GM13977 (cell line): ENCODE measurements at regions not wholly inside any gene's neighbourhood (a gene's known extent, or its start where the extent isn't known, plus 50 kb on each side); places are given as distances from the start of the nearest gene placed in this dataset.
"Not testable (repeated sequence)": the region's sequence is repeated elsewhere in the genome, so short reads cannot be mapped to it uniquely, and the experiment has no call there.

ENCODE experiments used
- DNase-seq: peaks from one replicate; pipeline ENCODE4 v3.0.0; 2012; ENCODE audit warnings: low spot score
- in situ Hi-C: fragments of 300-500 bp; cut with MboI; formaldehyde crosslinking; loops from one replicate; pipeline ENCODE4 v1.12.0; 2022; ENCODE audit warnings: low sequenced_read_pairs, low pct_unique_long_range_greater_than_20kb, mixed read lengths, inconsistent platforms; ENCODE audit not compliant: unreplicated experiment
- TF ChIP-seq, protein P1 (sequence below): IDR thresholded peaks from 2 replicates; pipeline ENCODE4 v1.5.1; 2012; ENCODE audit warnings: mild to moderate bottlenecking, control low read depth; ENCODE audit not compliant: insufficient read depth; ENCODE audit errors: extremely low read depth, missing control alignments

DNA sequence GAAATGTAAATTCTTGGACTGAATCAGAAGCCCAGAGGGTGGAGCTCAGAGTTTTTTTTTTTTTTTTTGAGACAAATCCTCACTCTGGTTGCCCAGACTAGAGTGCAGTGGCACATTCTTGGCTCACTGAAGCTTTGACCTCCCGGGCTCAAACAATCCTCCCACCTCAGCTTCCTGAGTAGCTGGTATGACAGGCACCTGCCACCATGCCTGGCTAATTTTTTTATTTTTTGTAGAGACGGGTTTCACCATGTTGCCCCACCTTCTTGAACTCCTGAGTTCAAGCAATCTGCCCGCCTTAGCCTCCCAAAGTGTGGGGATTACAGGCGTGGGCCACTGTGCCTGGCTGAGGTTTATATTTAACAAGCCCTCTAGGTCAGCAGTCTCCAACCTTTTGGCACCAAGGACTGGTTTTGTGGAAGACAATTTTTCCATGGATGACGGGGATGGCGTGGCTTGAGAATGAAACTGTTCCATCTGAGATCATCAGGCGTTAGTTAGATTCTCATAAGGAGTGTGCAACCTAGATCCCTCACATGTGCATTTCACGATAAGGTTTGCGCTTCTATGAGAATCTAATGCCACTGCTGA, 76.7 kb downstream of the FHIP1A start:
- no peak for DNase-seq
- TF ChIP-seq, protein P1, sequence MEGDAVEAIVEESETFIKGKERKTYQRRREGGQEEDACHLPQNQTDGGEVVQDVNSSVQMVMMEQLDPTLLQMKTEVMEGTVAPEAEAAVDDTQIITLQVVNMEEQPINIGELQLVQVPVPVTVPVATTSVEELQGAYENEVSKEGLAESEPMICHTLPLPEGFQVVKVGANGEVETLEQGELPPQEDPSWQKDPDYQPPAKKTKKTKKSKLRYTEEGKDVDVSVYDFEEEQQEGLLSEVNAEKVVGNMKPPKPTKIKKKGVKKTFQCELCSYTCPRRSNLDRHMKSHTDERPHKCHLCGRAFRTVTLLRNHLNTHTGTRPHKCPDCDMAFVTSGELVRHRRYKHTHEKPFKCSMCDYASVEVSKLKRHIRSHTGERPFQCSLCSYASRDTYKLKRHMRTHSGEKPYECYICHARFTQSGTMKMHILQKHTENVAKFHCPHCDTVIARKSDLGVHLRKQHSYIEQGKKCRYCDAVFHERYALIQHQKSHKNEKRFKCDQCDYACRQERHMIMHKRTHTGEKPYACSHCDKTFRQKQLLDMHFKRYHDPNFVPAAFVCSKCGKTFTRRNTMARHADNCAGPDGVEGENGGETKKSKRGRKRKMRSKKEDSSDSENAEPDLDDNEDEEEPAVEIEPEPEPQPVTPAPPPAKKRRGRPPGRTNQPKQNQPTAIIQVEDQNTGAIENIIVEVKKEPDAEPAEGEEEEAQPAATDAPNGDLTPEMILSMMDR: no peak
- in situ Hi-C loops: no loop called here

DNA sequence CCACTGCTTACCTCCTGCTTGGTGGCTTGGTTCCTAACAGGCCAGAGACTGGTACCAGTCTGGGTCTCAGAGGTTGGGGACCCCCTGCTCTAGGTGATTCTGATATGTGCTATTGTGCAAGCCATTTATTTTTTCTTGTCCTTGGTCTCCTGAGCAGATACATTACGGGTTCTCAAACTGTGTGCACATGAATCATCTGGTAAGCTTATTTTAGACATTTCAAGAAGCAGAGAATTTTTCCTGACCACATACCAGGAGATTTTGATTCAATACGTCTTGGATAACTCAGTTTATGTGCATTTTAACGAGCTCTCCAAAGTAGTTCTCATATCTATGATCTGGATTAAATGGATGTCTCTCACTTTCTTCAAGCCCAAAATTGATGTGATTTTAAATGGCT, 77.2 kb downstream of the FHIP1A start:
- TF ChIP-seq, protein P1: no peak
- in situ Hi-C loops: no loop called here
- no peak for DNase-seq

DNA sequence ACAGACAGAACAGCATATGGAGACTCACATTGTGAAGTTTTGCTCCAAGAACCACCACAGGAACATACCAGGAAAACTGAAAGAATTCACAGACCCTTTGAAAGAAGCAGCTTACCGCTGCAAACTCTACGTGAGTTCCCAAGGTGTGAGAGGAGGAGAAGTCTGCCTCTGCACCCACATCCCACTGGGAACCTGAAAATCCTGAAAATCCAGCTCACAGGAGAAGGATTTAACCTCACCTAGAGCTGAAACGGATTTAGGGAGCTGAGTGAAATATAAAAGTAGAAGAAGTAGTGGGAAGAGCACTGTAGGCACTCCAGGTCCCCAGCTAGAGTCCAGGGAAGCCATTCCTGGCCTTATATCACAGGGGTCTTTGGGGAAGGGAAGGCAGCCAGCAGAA, 80.0 kb downstream of the FHIP1A start:
- no peak for DNase-seq
- in situ Hi-C loops: no loop called here
- TF ChIP-seq, protein P1: no peak

DNA sequence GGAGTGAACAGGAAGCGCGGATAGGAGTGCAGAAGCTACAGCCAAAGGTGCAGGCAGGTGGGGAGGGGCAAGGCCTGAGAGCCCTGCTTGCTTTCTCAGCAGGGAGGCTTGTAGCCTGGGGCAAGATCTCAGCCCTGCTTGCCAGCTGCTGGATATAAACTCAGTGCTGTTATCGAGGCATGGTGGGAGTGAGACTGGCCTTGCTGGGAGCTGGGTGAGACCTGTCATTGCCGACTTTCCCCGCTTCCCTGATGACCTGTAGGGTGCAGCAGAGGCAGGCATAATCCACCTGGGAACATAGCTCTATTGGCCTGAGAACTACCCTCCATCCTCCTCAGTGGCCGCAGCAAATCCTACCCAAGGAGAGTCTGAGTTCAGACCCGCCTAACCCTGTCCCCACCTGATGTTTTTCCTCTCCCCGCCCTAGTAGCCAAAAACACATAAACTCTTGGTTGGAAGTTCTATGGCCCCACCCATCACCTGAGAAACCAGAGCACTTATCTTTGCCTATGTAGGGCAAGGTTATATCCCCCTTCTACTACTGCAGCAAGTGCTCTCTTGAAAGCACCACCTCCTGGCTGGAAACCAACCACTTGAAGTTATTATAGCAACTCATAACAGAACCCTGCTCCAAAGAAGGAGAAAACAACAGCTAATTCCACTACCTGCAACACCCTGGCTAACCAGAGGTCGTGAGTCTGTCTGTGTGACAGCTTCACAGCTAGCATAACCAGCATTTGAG, 80.7 kb downstream of the FHIP1A start:
- in situ Hi-C loops: no loop called here
- no peak for DNase-seq
- TF ChIP-seq, protein P1: no peak

DNA sequence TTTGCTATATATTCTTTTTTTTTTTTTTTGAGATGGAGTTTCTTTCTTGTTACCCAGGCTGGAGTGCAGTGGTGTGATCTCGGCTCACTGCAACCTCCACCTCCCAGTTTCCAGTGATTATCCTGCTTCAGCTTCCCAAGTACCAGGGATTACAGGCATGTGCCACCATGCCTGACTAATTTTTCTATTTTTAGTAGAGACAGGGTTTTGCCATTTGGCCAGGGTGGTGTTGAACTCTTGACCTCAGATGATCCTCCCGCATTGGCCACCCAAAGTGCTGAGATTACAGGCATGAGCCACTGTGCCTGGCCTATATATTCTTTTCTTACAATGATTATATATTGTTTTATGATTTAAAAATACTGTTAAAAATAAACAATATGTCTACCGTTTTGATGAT, 86.6 kb downstream of the FHIP1A start:
- in situ Hi-C loops, DNase-seq: not testable (repeated sequence)

DNA sequence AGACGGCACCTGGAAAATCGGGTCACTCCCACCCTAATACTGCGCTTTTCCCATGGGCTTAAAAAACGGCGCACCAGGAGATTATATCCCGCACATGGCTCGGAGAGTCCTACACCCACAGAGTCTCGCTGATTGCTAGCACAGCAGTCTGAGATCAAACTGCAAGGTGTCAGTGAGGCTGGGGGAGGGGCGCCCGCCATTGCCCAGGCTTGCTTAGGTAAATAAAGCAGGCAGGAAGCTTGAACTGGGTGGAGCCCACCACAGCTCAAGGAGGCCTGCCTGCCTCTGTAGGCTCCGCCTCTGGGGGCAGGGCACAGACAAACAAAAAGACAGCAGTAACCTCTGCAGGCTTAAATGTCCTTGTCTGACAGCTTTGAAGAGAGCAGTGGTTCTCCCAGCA, 102.6 kb downstream of the FHIP1A start:
- not testable (repeated sequence) for DNase-seq

DNA sequence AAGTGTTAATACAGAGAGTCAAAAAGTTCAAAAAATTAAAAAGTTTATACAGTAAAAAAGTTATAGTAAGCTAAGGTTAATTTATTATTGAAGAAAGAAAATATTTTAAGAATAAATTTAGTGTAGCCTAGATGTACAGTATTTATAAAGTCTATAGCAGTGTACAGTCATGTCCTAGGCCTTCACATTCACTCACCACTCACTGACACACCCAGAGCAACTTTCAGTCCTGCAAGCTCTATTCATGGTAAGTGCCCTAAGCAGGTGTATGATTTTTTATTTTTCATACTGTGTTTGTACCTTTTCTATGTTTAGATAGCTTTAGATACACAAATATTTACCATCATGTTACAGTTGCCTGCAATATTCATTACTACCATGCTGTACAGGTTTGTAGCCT, 108.9 kb downstream of the FHIP1A start:
- in situ Hi-C loops: no loop called here
- TF ChIP-seq, protein P1: no peak
- DNase-seq: no peak

More for the DNA sequence above, 102.6 kb downstream of the FHIP1A start:
- in situ Hi-C loops: not testable (repeated sequence)

DNA sequence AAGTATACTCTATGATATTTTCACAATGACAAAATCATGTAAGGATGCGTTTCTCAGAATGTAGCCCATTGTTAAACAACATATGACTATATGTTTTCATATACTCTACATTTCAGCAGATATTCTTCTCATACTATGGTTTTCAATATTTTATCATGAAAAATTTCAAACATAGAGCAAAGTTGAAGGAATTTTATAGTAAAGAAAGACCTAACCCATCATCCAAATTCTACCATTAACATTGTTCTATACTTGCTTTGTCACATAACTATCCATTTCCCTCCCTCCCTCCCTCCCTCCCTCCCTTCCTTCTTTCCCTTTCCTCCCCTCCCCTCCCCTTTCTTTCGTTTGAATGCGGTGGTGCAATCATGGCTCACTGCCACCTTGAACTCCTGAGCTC, 109.4 kb downstream of the FHIP1A start:
- TF ChIP-seq, protein P1: no peak
- in situ Hi-C loops: no loop called here

More for the DNA sequence above, 109.4 kb downstream of the FHIP1A start:
- no peak for DNase-seq
